NT2/D1 (cell line): ENCODE measurements at regions not wholly inside any gene's neighbourhood (a gene's known extent, or its start where the extent isn't known, plus 50 kb on each side); places are given as distances from the start of the nearest gene placed in this dataset.

ENCODE experiments used
- DNase-seq: peaks from one replicate; pipeline ENCODE4 v3.0.0-alpha.2; 2011; ENCODE audit warnings: low read depth, low spot score
- H3K27me3 ChIP-seq: 2 replicates; pipeline ENCODE4 v1.6.0; 2011; ENCODE audit warnings: mild to moderate bottlenecking; ENCODE audit not compliant: insufficient read length, insufficient read depth
- H3K36me3 ChIP-seq: 2 replicates; pipeline ENCODE4 v1.6.1; 2011; ENCODE audit warnings: mild to moderate bottlenecking, low read length, mixed read lengths; ENCODE audit not compliant: insufficient read depth, insufficient read length
- H3K4me1 ChIP-seq: 2 replicates; pipeline ENCODE4 v1.5.1; 2011; ENCODE audit not compliant: insufficient read depth, insufficient read length
- H3K4me3 ChIP-seq: 2 replicates; pipeline ENCODE4 v1.5.1; 2011; ENCODE audit warnings: low read depth; ENCODE audit not compliant: insufficient read length
- H3K9ac ChIP-seq: 2 replicates; pipeline ENCODE4 v1.6.0; 2011; ENCODE audit warnings: low read depth; ENCODE audit not compliant: insufficient read length
- H3K9me3 ChIP-seq: 2 replicates; pipeline ENCODE4 v1.5.1; 2011; ENCODE audit warnings: mild to moderate bottlenecking, low read length; ENCODE audit not compliant: insufficient read depth
- SUZ12 ChIP-seq: IDR thresholded peaks from 2 replicates; pipeline ENCODE4 v1.6.1; 2011; ENCODE audit not compliant: insufficient read length, insufficient read depth; ENCODE audit errors: extremely low read depth
- YY1 ChIP-seq: IDR thresholded peaks from 2 replicates; pipeline ENCODE4 v1.6.1; 2011; ENCODE audit not compliant: insufficient read length, insufficient read depth
- ZNF274 ChIP-seq: IDR thresholded peaks from 2 replicates; pipeline ENCODE4 v1.6.1; 2011; ENCODE audit warnings: mild to moderate bottlenecking, low read depth, low read length

- TF ChIP-seq YY1, result no peak
- no peak for TF ChIP-seq SUZ12
- no peak for DNase-seq
- Histone ChIP-seq H3K27me3 (peaks cover 55% of the 10 kb centered on the region), H3K9me3 (no peaks in the 10 kb centered on the region), H3K4me3 (no peak overlapping the region), H3K4me1 (peaks cover 7% of the 10 kb centered on the region), H3K36me3 (no peaks in the 10 kb centered on the region), H3K9ac (no peak overlapping the region)
These were observed 574.2 kb upstream of the JAG1 start for GRCh38 chr20:11248011-11248409.

GRCh38 chr20:11248687-11249638, 575.2 kb upstream of the JAG1 start:
- no peaks in the 10 kb centered on the region for H3K9me3 ChIP-seq
- H3K4me1 ChIP-seq, result peaks cover 7% of the 10 kb centered on the region
- TF ChIP-seq YY1, result no peak
- no peak for TF ChIP-seq ZNF274
- TF ChIP-seq SUZ12, result no peak
- peak; percentile 38 for DNase-seq
- H3K27me3 ChIP-seq, result peaks cover 55% of the 10 kb centered on the region
- no peak overlapping the region for H3K4me3 ChIP-seq
- H3K9ac ChIP-seq, result no peak overlapping the region
- H3K36me3 ChIP-seq, result no peaks in the 10 kb centered on the region

DNA sequence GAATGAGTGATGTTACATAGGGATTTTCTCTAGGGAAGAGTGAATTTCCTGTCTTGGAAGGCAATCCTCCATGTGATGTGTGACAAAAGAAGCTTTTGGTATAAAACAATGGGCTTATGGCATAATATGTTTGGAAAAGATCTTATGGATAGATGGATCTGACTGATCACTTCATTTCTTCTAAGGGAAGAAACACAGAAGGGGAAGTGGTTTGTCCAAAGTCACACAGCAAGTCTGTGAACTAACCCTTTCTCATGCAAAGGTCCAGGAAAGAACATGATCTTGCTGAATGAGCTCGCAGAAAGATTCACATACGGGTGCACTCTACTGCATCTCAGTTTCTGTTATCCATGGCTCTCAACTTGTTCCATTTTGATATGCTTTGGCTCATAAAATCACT, 575.9 kb upstream of the JAG1 start:
- TF ChIP-seq SUZ12 (no peak), ZNF274 (no peak), YY1 (no peak)
- Histone ChIP-seq H3K27me3 (peaks cover 51% of the 10 kb centered on the region), H3K9me3 (no peaks in the 10 kb centered on the region), H3K9ac (no peak overlapping the region), H3K36me3 (no peaks in the 10 kb centered on the region), H3K4me1 (peaks cover 7% of the 10 kb centered on the region), H3K4me3 (no peak overlapping the region)
- DNase-seq, result no peak

DNA sequence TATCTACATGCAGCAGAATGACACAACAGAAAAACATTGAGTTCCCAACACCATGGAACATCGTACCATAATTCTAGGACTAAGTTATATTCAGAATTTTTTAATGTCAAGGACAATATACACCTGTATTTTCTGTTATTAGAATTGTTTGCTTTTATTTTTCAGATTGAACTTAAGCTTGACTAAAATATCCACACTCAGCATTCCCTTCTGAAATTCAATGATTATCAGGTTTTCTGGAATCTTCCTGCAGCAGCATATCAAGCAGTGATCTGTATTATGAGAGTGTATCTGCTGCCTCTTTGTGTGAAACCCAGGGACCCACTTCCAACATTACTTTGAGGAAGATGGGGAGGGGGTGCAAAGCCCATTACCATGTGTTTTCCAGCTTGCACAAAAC, 578.6 kb upstream of the JAG1 start:
- DNase-seq, result no peak
- peaks cover 33% of the 10 kb centered on the region for H3K27me3 ChIP-seq
- H3K36me3 ChIP-seq, result no peaks in the 10 kb centered on the region
- TF ChIP-seq SUZ12 (no peak), ZNF274 (no peak), YY1 (no peak)
- H3K4me3 ChIP-seq, result no peak overlapping the region
- H3K9me3 ChIP-seq, result no peaks in the 10 kb centered on the region
- H3K9ac ChIP-seq, result no peak overlapping the region
- peaks cover 7% of the 10 kb centered on the region for H3K4me1 ChIP-seq

DNA sequence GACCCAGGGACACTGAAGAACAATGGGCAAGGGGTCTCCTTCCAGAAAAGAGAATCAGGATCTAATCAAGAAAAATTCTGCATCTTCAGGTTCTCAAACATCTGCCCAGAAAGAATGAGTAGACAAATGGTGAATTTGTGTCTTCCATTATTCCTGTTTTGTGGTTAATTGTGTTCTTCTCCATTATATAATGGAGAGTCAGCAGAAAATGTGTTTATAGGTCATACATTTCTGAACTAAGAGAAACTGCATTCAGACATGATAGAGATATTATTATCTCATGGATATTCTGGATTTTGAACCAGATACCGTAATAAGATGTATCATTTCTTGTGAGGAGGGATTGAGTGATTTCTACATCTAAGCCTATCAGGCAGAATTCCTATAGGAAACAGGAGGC, 581.7 kb upstream of the JAG1 start:
- TF ChIP-seq ZNF274 (no peak), SUZ12 (no peak), YY1 (no peak)
- no peak for DNase-seq
- Histone ChIP-seq H3K36me3 (no peaks in the 10 kb centered on the region), H3K9me3 (0 out of 2 replicates have a peak, but pooled peaks cover 4% of the 10 kb centered on the region), H3K27me3 (peaks cover 9% of the 10 kb centered on the region), H3K4me1 (no peaks in the 10 kb centered on the region), H3K4me3 (no peak overlapping the region), H3K9ac (no peak overlapping the region)

GRCh38 chr20:11255860-11256259, 582.1 kb upstream of the JAG1 start:
- no peak for DNase-seq
- Histone ChIP-seq H3K9me3 (0 out of 2 replicates have a peak, but pooled peaks cover 4% of the 10 kb centered on the region), H3K4me1 (no peaks in the 10 kb centered on the region), H3K27me3 (peaks cover 5% of the 10 kb centered on the region), H3K9ac (no peak overlapping the region), H3K36me3 (no peaks in the 10 kb centered on the region), H3K4me3 (no peak overlapping the region)
- TF ChIP-seq YY1 (no peak), ZNF274 (no peak), SUZ12 (no peak)

GRCh38 chr20:11260611-11261010, 586.8 kb upstream of the JAG1 start:
- Histone ChIP-seq H3K4me1 (no peaks in the 10 kb centered on the region), H3K9me3 (0 out of 2 replicates have a peak, but pooled peaks cover 4% of the 10 kb centered on the region), H3K27me3 (no peaks in the 10 kb centered on the region), H3K9ac (no peak overlapping the region), H3K4me3 (no peak overlapping the region), H3K36me3 (no peaks in the 10 kb centered on the region)
- TF ChIP-seq YY1, result no peak
- TF ChIP-seq ZNF274, result no peak
- TF ChIP-seq SUZ12, result no peak
- DNase-seq, result no peak
